HT1080 (cell line): ENCODE measurements at regions not wholly inside any gene's neighbourhood (a gene's known extent, or its start where the extent isn't known, plus 50 kb on each side); places are given as distances from the start of the nearest gene placed in this dataset.
A peak's percentile ranks its signal among the peaks of the same experiment; 100 is the strongest.

Source experiments
- DNase-seq: peaks from one replicate; pipeline ENCODE4 v3.0.0-alpha.2; 2015; ENCODE audit warnings: low read depth

- DNase-seq, result peak; percentile 57
Measured at GRCh38 chr10:28077889-28078288, 79.0 kb upstream of the ODAD2 start.

- no peak for DNase-seq
Measured at GRCh38 chr10:28075424-28075823, 76.5 kb upstream of the ODAD2 start.

- DNase-seq, result peak; percentile 55
Measured at GRCh38 chr10:28072573-28072972, 73.7 kb upstream of the ODAD2 start.

- DNase-seq, result no peak
Measured at GRCh38 chr10:28060031-28060607, 61.2 kb upstream of the ODAD2 start.

GRCh38 chr10:28058746-28059145, 59.9 kb upstream of the ODAD2 start:
- no peak for DNase-seq

GRCh38 chr10:28054228-28054860, 55.5 kb upstream of the ODAD2 start:
- peak; percentile 74 for DNase-seq

GRCh38 chr10:28049286-28049685, 50.4 kb upstream of the ODAD2 start:
- DNase-seq, result no peak
